HG02870 (cell line): ENCODE measurements at regions not wholly inside any gene's neighbourhood (a gene's known extent, or its start where the extent isn't known, plus 50 kb on each side); places are given as distances from the start of the nearest gene placed in this dataset.

ENCODE experiments used
- ATAC-seq: cut with Tn5 transposase; IDR thresholded peaks from one replicate; pipeline ENCODE4 v1.9.1; 2021; ENCODE audit warnings: mild to moderate bottlenecking, moderate library complexity; ENCODE audit not compliant: unreplicated experiment

- ATAC-seq: no peak
Measured at GRCh38 chr18:5646739-5647138, 102.9 kb upstream of the EPB41L3 start.

GRCh38 chr18:5643288-5643687 lies 99.5 kb upstream of the EPB41L3 start:
- ATAC-seq: no peak

GRCh38 chr18:5640939-5641338 lies 97.1 kb upstream of the EPB41L3 start:
- no peak for ATAC-seq

- ATAC-seq: no peak
Measured at GRCh38 chr18:5639131-5639530, 95.3 kb upstream of the EPB41L3 start.

GRCh38 chr18:5632041-5632440 lies 88.2 kb upstream of the EPB41L3 start:
- no peak for ATAC-seq

- no peak for ATAC-seq
Measured at GRCh38 chr18:5630900-5631413, 87.2 kb upstream of the EPB41L3 start.

- ATAC-seq: peak; percentile 79
Measured at GRCh38 chr18:5630057-5630899, 86.5 kb upstream of the EPB41L3 start.

- no peak for ATAC-seq
Measured at GRCh38 chr18:5628512-5629255, 84.9 kb upstream of the EPB41L3 start.

- ATAC-seq: no peak
Measured at GRCh38 chr18:5627776-5628511, 84.1 kb upstream of the EPB41L3 start.

GRCh38 chr18:5626130-5626880 lies 82.5 kb upstream of the EPB41L3 start:
- no peak for ATAC-seq

GRCh38 chr18:5625076-5625475 lies 81.3 kb upstream of the EPB41L3 start:
- no peak for ATAC-seq

GRCh38 chr18:5622905-5623304 lies 79.1 kb upstream of the EPB41L3 start:
- ATAC-seq: no peak

- ATAC-seq: no peak
Measured at GRCh38 chr18:5620289-5620688, 76.5 kb upstream of the EPB41L3 start.

- no peak for ATAC-seq
Measured at GRCh38 chr18:5619376-5619775, 75.6 kb upstream of the EPB41L3 start.

- ATAC-seq: no peak
Measured at GRCh38 chr18:5618047-5618688, 74.4 kb upstream of the EPB41L3 start.

- ATAC-seq: no peak
Measured at GRCh38 chr18:5611221-5611620, 67.4 kb upstream of the EPB41L3 start.

- no peak for ATAC-seq
Measured at GRCh38 chr18:5608846-5609245, 65.0 kb upstream of the EPB41L3 start.

- no peak for ATAC-seq
Measured at GRCh38 chr18:5606951-5607350, 63.2 kb upstream of the EPB41L3 start.

GRCh38 chr18:5604778-5605177 lies 61.0 kb upstream of the EPB41L3 start:
- no peak for ATAC-seq

GRCh38 chr18:5603153-5603552 lies 59.4 kb upstream of the EPB41L3 start:
- no peak for ATAC-seq
